H1 (cell line): ENCODE measurements at regions not wholly inside any gene's neighbourhood (a gene's known extent, or its start where the extent isn't known, plus 50 kb on each side); places are given as distances from the start of the nearest gene placed in this dataset.

ENCODE experiments used
- CTCF ChIA-PET: fragments of 300-600 bp; sonication (Branson Sonifier 250); formaldehyde crosslinking; loops from one replicate; lab custom pipeline; 2021; ENCODE audit not compliant: partially characterized antibody; lab: Charles Lee
- POLR2A ChIA-PET: fragments of 300-600 bp; sonication (Branson Sonifier 250); formaldehyde crosslinking; loops from one replicate; lab custom pipeline; 2021; ENCODE audit warnings: inconsistent platforms; ENCODE audit not compliant: partially characterized antibody; lab: Charles Lee
- DNase-seq, 2 experiments: peaks; one replicate each; pipeline versions ENCODE4 v3.0.0 to v3.0.0-alpha.2; 2010 to 2022; ENCODE audit warnings: low spot score in 2 of 2, low read depth in 1 of 2, mixed read lengths in 1 of 2
- FAIRE-seq: peaks from 2 replicates; lab custom pipeline; 2011; peaks lifted over from hg19 to GRCh38; lab: Jason Lieb, UNC
- H2AFZ ChIP-seq: 2 replicates; pipeline ENCODE4 v1.8.1; 2012; ENCODE audit warnings: low read length, inconsistent platforms
- H2AK5ac ChIP-seq: 2 replicates; pipeline ENCODE4 v1.6.1; 2013; ENCODE audit warnings: low read depth, low read length
- H2BK120ac ChIP-seq: replicated peaks from 2 replicates; pipeline ENCODE3; 2013; ENCODE audit warnings: low read depth, low read length, inconsistent platforms
- H2BK12ac ChIP-seq: 2 replicates; pipeline ENCODE4 v1.6.1; 2013; ENCODE audit warnings: low read depth, low read length
- H2BK15ac ChIP-seq: 2 replicates; pipeline ENCODE4 v1.6.1; 2013; ENCODE audit warnings: low read length
- H2BK20ac ChIP-seq: 2 replicates; pipeline ENCODE4 v1.6.1; 2013; ENCODE audit warnings: low read length
- H2BK5ac ChIP-seq: 2 replicates; pipeline ENCODE4 v1.6.1; 2013; ENCODE audit warnings: low read depth, low read length
- H3K14ac ChIP-seq: 2 replicates; pipeline ENCODE4 v1.6.1; 2013; ENCODE audit warnings: inconsistent platforms; ENCODE audit not compliant: insufficient read length
- H3K18ac ChIP-seq: 2 replicates; pipeline ENCODE4 v1.6.1; 2013; ENCODE audit warnings: low read length; ENCODE audit errors: extremely low read depth
- H3K23ac ChIP-seq: 2 replicates; pipeline ENCODE4 v1.6.1; 2013; ENCODE audit warnings: inconsistent platforms; ENCODE audit not compliant: insufficient read length
- H3K23me2 ChIP-seq: 2 replicates; pipeline ENCODE4 v1.6.1; 2013; ENCODE audit warnings: low read depth, low read length
- H3K27ac ChIP-seq: 2 replicates; pipeline ENCODE4 v1.6.1; 2011; ENCODE audit warnings: low read depth, low read length, inconsistent platforms
- H3K27me3 ChIP-seq, 4 experiments: replicated peaks in 1 of 4; 1 replicate in 1 of 4; 2 replicates in 3 of 4; pipeline versions ENCODE4 v1.6.1 to v1.8.1; 2011 to 2013; ENCODE audit warnings: low read length in 3 of 4, mild to moderate bottlenecking in 3 of 4, inconsistent platforms in 2 of 4, mixed read lengths in 2 of 4, moderate library complexity in 1 of 4; ENCODE audit not compliant: control insufficient read depth in 3 of 4, insufficient read depth in 3 of 4; ENCODE audit errors: extremely low read depth in 1 of 4
- H3K36me3 ChIP-seq, 4 experiments: 2 replicates each; pipeline versions ENCODE4 v1.6.1 to v1.8.1; 2011 to 2013; ENCODE audit warnings: mild to moderate bottlenecking in 4 of 4, low read length in 3 of 4, moderate library complexity in 2 of 4, control low read depth in 1 of 4, inconsistent platforms in 1 of 4; ENCODE audit not compliant: insufficient read depth in 4 of 4, control insufficient read depth in 2 of 4
- H3K4ac ChIP-seq: replicated peaks from 2 replicates; pipeline ENCODE3; 2013; ENCODE audit warnings: low read length, low read depth, mixed read lengths, inconsistent platforms; ENCODE audit not compliant: insufficient read length
- H3K4me1 ChIP-seq, 4 experiments: replicated peaks in 1 of 4; 1 replicate in 1 of 4; 2 replicates in 3 of 4; pipeline versions ENCODE4 v1.6.1 to v1.8.1; 2011 to 2013; ENCODE audit warnings: low read length in 3 of 4, inconsistent platforms in 2 of 4, mixed read lengths in 1 of 4; ENCODE audit not compliant: insufficient read depth in 4 of 4, control insufficient read depth in 3 of 4
- H3K4me2 ChIP-seq, 2 experiments: 2 replicates each; pipeline versions ENCODE4 v1.6.1 to v1.8.1; 2011 to 2013; ENCODE audit warnings: low read depth in 2 of 2, low read length in 2 of 2, control low read depth in 1 of 2, inconsistent platforms in 1 of 2, mild to moderate bottlenecking in 1 of 2; ENCODE audit not compliant: insufficient read depth in 1 of 2
- H3K4me3 ChIP-seq, 4 experiments: fragments of 200-600, 300-600 bp in 1 of 4; sonication (generic), shearing (Covaris generic), sonication (Bioruptor Twin) in 1 of 4; 2 replicates each; pipeline versions ENCODE4 v1.5.1 to v1.8.1; 2011 to 2016; ENCODE audit warnings: low read length in 4 of 4, low read depth in 3 of 4, control low read depth in 2 of 4, inconsistent platforms in 2 of 4, mild to moderate bottlenecking in 2 of 4, mixed read lengths in 1 of 4, moderate library complexity in 1 of 4; ENCODE audit not compliant: insufficient read depth in 2 of 4; ENCODE audit errors: extremely low read depth in 1 of 4
- H3K56ac ChIP-seq: replicated peaks from 2 replicates; pipeline ENCODE3; 2013; ENCODE audit warnings: low read depth, mild to moderate bottlenecking, mixed read lengths, low read length, inconsistent platforms; ENCODE audit not compliant: insufficient read length
- H3K79me1 ChIP-seq: 2 replicates; pipeline ENCODE4 v1.6.1; 2013; ENCODE audit warnings: low read depth, low read length, control low read depth
- H3K79me2 ChIP-seq, 2 experiments: 2 replicates each; pipeline versions ENCODE4 v1.6.1 to v1.8.1; 2012 to 2013; ENCODE audit warnings: low read length in 2 of 2, mild to moderate bottlenecking in 2 of 2, inconsistent platforms in 1 of 2; ENCODE audit not compliant: insufficient read depth in 2 of 2, control insufficient read depth in 1 of 2
- H3K9ac ChIP-seq, 4 experiments: replicated peaks in 1 of 4; 1 replicate in 1 of 4; 2 replicates in 3 of 4; pipeline versions ENCODE4 v1.6.1 to v1.8.1; 2011 to 2013; ENCODE audit warnings: low read depth in 3 of 4, low read length in 3 of 4, control low read depth in 2 of 4, mild to moderate bottlenecking in 2 of 4, moderate library complexity in 2 of 4, inconsistent platforms in 1 of 4; ENCODE audit errors: extremely low read depth in 1 of 4
- H3K9me3 ChIP-seq, 2 experiments: 2 replicates each; pipeline versions ENCODE4 v1.6.1 to v1.8.1; 2012 to 2013; ENCODE audit warnings: mild to moderate bottlenecking in 2 of 2, moderate library complexity in 2 of 2, control low read depth in 1 of 2, inconsistent platforms in 1 of 2, low read depth in 1 of 2, low read length in 1 of 2, mixed read lengths in 1 of 2; ENCODE audit not compliant: insufficient read depth in 2 of 2
- H4K20me1 ChIP-seq, 2 experiments: replicated peaks in 1 of 2; 2 replicates each; pipeline versions ENCODE3 to v1.8.1; 2011 to 2013; ENCODE audit warnings: inconsistent platforms in 2 of 2, low read length in 2 of 2, mild to moderate bottlenecking in 1 of 2; ENCODE audit not compliant: insufficient read depth in 2 of 2, control insufficient read depth in 1 of 2
- H4K5ac ChIP-seq: 2 replicates; pipeline ENCODE4 v1.6.1; 2013; ENCODE audit warnings: low read length, low read depth, mixed read lengths, inconsistent platforms; ENCODE audit not compliant: insufficient read length
- H4K8ac ChIP-seq: 2 replicates; pipeline ENCODE4 v1.8.0; 2013; ENCODE audit warnings: mild to moderate bottlenecking, moderate library complexity, low read length, inconsistent platforms; ENCODE audit not compliant: insufficient read depth; ENCODE audit errors: extremely low read depth
- H4K91ac ChIP-seq: replicated peaks from 2 replicates; pipeline ENCODE3; 2013; ENCODE audit warnings: low read length, mixed read lengths, inconsistent platforms; ENCODE audit not compliant: insufficient read length
- KDM4A ChIP-seq: IDR thresholded peaks from one replicate; pipeline ENCODE4 v1.7.1; 2012; ENCODE audit warnings: low read depth, mild to moderate bottlenecking, moderate library complexity, low read length, inconsistent platforms; ENCODE audit not compliant: severe bottlenecking
- YY1 ChIP-seq: IDR thresholded peaks from 2 replicates; pipeline ENCODE4 v1.6.1; 2011; ENCODE audit warnings: low read depth, mild to moderate bottlenecking, low read length
- WGBS, 2 experiments: shearing (Covaris generic) in 1 of 2; methylation state at CpG; one replicate each; pipeline versions ENCODE4 v1.1.6 to v1.1.7; 2013 to 2015; ENCODE audit warnings: low lambda C conversion rate in 2 of 2, mixed read lengths in 2 of 2, inconsistent platforms in 1 of 2, low coverage in 1 of 2, missing lambda C conversion rate in 1 of 2; ENCODE audit not compliant: insufficient replicate concordance in 2 of 2, insufficient coverage in 1 of 2, insufficient read length in 1 of 2; ENCODE audit errors: extremely low coverage in 1 of 2, missing lambda C conversion rate in 1 of 2; 5-methylcytosine and 5-hydroxymethylcytosine counted together

DNA sequence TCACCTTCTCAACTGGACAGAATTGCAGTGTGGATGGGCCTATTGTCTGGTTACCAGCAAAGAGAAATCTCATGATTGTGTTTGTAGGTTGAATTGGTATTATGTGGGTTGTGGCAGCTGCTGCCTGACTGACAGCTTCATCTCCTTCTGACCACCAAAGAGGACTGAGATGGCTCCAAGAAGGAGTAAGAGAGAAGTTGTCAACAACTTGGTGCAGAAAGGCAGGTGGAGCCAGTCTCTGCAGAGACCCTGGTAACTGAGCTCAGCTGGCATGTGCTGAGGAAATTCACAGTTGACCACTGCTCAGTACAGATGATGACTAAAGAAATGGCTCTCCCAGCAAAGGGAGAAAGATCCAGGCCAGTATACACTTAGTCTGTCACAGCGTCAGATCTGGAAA, 240.0 kb upstream of the AMIGO2 start:
- no peak for TF ChIP-seq KDM4A
- TF ChIP-seq YY1 = no peak
- Histone ChIP-seq H2BK5ac (no peak overlapping the region), H3K4ac (no peak overlapping the region), H2BK20ac (no peak overlapping the region), H4K5ac (no peak overlapping the region), H4K20me1 (no peaks in the 10 kb centered on the region), H4K91ac (no peak overlapping the region), H2AFZ (no peak overlapping the region), H3K79me1 (no peaks in the 10 kb centered on the region), H3K79me2 (no peaks in the 10 kb centered on the region), H3K23ac (no peak overlapping the region), H3K9me3 (no peaks in the 10 kb centered on the region), H3K27me3 (no peaks in the 10 kb centered on the region), H3K4me1 (no peaks in the 10 kb centered on the region), H4K8ac (no peak overlapping the region; the same call in 1 of the 2 replicates), H3K36me3 (no peaks in the 10 kb centered on the region), H3K23me2 (no peaks in the 10 kb centered on the region), H3K27ac (no peak overlapping the region), H3K4me3 (no peak overlapping the region), H2BK120ac (no peak overlapping the region), H3K9ac (no peak overlapping the region), H3K14ac (no peak overlapping the region), H3K56ac (no peak overlapping the region), H3K18ac (no peak overlapping the region), H3K4me2 (no peak overlapping the region), H2BK15ac (no peak overlapping the region), H2AK5ac (no peak overlapping the region), H2BK12ac (no peak overlapping the region)
- ChIA-PET CTCF (no interaction called here), POLR2A (no interaction called here)
- no peak for FAIRE-seq
- no peak for DNase-seq
- WGBS, 2 experiments = 81% methylated on average over 1 of the region's 1 CpG; no CpG with 5 or more reads in 1 of the 2 experiments
